ENCODE measurements at regions not wholly inside any gene's neighbourhood (a gene's known extent, or its start where the extent isn't known, plus 50 kb on each side); places are given as distances from the start of the nearest gene placed in this dataset.

DNA sequence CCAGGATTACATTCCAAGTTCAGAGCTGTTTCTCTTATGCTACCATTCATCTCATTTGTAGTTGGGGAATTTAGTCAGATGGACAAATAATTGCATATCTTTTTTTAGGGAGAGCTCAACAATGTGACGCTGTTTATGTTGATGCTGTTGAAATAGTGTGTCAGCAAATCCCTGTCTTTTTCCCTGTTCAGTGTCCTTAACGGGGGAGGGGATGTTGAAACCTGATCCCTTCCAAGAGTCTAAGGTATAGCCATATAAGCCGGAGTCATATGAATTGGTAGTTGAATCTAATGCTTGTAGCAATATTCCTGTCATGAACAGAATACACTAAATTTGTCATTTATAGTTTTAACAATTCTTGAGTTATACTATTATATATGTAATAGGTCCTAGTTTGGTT, 293.5 kb upstream of the FAT1 start:
- TF ChIP-seq, protein P1, sequence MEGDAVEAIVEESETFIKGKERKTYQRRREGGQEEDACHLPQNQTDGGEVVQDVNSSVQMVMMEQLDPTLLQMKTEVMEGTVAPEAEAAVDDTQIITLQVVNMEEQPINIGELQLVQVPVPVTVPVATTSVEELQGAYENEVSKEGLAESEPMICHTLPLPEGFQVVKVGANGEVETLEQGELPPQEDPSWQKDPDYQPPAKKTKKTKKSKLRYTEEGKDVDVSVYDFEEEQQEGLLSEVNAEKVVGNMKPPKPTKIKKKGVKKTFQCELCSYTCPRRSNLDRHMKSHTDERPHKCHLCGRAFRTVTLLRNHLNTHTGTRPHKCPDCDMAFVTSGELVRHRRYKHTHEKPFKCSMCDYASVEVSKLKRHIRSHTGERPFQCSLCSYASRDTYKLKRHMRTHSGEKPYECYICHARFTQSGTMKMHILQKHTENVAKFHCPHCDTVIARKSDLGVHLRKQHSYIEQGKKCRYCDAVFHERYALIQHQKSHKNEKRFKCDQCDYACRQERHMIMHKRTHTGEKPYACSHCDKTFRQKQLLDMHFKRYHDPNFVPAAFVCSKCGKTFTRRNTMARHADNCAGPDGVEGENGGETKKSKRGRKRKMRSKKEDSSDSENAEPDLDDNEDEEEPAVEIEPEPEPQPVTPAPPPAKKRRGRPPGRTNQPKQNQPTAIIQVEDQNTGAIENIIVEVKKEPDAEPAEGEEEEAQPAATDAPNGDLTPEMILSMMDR (IDR thresholded peaks at IDR 0.05; ENCODE audit: insufficient read depth, low read length): no peak
- TF ChIP-seq POLR2AphosphoS5 (IDR thresholded peaks at IDR 0.05; ENCODE audit: low read depth): no peak
